ENCODE measurements at regions not wholly inside any gene's neighbourhood (a gene's known extent, or its start where the extent isn't known, plus 50 kb on each side); places are given as distances from the start of the nearest gene placed in this dataset.

DNA sequence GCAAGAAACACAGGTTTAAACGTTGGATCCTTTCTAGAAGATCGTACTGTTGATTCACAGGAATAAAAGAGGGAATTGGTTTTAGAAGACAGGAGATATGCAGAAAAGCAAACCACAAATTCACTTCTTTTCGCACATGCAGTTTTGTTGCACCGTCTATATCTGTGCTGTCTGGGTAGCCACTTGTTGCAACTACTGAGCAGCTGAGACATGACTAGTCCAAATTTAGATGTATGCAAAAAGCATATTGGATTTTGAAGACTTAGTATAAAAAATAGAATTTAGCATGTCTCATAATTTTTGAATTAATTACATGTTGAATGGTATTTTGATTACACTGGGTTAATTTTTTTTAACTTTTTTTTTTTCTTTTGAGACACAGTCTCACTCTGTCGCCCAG, 176.3 kb downstream of the KLF12 start:
- Histone ChIP-seq H3K9me3 (replicated peaks; ENCODE audit: control insufficient read depth, low read depth, low read length) (peaks cover 2% of the 10 kb centered on the region), H3K4me1 (ENCODE audit: control insufficient read depth, insufficient read depth, low read length) (no peaks in the 10 kb centered on the region), H3K36me3 (ENCODE audit: control insufficient read depth, insufficient read depth, low read length) (no peaks in the 10 kb centered on the region), H3K4me3 (ENCODE audit: low read length) (no peak overlapping the region), H3K27me3 (ENCODE audit: control insufficient read depth, insufficient read depth, low read length) (no peaks in the 10 kb centered on the region), H3K27ac (ENCODE audit: low read length) (no peak overlapping the region)
- no peak for DNase-seq
- WGBS (ENCODE audit: insufficient coverage), result 86% methylated on average over 2 of the region's 5 CpGs

DNA sequence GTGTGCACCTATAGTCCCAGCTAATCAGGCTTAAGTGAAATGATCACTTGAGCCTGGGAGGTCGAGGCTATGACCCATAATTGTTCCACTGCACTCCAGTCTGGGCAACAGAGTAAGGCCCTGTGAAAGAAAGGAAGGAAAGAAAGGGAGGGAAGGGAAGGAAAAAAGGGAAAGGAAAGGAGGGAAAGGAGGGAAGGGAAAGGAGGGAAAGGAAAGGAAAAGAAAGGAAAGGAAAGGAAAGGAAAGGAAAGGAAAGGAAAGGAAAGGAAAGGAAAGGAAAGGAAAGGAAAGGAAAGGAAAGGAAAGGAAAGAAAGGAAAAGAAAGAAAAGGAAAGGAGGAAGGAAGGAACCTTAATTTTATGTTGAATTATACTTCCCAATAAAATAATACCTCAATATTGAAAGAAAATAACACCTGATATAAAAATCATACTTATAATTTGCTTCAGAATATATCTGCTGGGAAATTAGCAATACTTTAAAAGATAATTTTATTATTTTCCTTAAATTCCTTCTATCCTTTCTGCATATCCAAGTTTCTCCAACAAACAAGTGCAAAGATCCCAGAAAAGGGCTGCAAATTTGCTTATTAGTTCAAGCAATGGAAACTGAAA, 177.3 kb downstream of the KLF12 start:
- Histone ChIP-seq H3K4me3 (ENCODE audit: low read length) (no peak overlapping the region), H3K27me3 (ENCODE audit: control insufficient read depth, insufficient read depth, low read length) (no peaks in the 10 kb centered on the region), H3K9me3 (replicated peaks; ENCODE audit: control insufficient read depth, low read depth, low read length) (peaks cover 2% of the 10 kb centered on the region), H3K36me3 (ENCODE audit: control insufficient read depth, insufficient read depth, low read length) (no peaks in the 10 kb centered on the region), H3K27ac (ENCODE audit: low read length) (no peak overlapping the region), H3K4me1 (ENCODE audit: control insufficient read depth, insufficient read depth, low read length) (no peaks in the 10 kb centered on the region)
- 86% methylated on average over 1 of the region's 1 CpG for WGBS (ENCODE audit: insufficient coverage)
- DNase-seq, result no peak

DNA sequence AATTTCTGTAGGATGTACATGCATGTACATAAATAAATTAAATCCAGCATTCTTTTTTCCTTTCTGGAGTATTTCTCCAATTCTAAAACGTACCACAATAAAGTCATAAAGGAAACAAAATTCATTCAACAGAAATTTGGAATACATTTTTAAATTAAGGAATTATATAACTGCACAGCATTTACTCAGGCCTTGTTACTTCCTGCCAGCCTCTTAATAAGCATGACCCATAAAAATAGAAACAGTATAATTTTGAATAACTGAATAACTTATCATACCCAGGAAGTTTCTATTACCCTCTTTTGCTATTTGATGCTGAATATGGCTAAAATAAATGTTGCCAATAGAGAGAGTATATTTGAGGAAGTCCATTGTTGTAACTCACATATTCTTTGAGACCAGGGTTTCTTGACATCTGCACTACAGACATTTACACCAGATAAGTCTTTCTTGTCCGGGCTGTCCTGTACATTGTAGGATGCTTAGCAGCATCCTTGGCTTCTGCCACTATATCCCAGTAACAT, 178.2 kb downstream of the KLF12 start:
- Histone ChIP-seq H3K36me3 (ENCODE audit: control insufficient read depth, insufficient read depth, low read length) (no peaks in the 10 kb centered on the region), H3K4me1 (ENCODE audit: control insufficient read depth, insufficient read depth, low read length) (no peaks in the 10 kb centered on the region), H3K4me3 (ENCODE audit: low read length) (no peak overlapping the region), H3K27me3 (ENCODE audit: control insufficient read depth, insufficient read depth, low read length) (no peaks in the 10 kb centered on the region), H3K9me3 (replicated peaks; ENCODE audit: control insufficient read depth, low read depth, low read length) (no peaks in the 10 kb centered on the region), H3K27ac (ENCODE audit: low read length) (no peak overlapping the region)
- no CpG with 5 or more reads among the region's 2 CpGs for WGBS (ENCODE audit: insufficient coverage)
- no peak for DNase-seq

DNA sequence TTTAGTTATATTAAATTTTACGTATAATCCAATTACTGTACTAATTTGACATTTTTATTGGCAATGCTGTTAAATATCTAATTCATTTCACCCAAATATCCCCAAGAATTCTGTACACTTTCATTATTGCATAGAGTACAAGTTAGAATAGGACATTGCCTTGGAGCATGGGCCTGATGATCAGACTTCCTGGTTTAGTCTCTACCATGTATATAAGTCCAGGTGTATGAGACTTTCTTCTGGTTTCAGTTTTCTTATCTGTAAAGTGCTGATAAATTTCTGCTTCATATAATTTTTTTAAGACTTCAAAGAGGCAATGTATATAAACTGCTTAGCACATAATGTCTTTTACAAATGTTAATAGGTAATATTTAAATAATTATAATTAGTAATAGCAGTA, 179.4 kb downstream of the KLF12 start:
- Histone ChIP-seq H3K4me1 (ENCODE audit: control insufficient read depth, insufficient read depth, low read length) (peaks cover 9% of the 10 kb centered on the region), H3K36me3 (ENCODE audit: control insufficient read depth, insufficient read depth, low read length) (no peaks in the 10 kb centered on the region), H3K9me3 (replicated peaks; ENCODE audit: control insufficient read depth, low read depth, low read length) (no peaks in the 10 kb centered on the region), H3K27me3 (ENCODE audit: control insufficient read depth, insufficient read depth, low read length) (no peaks in the 10 kb centered on the region), H3K4me3 (ENCODE audit: low read length) (no peak overlapping the region), H3K27ac (ENCODE audit: low read length) (no peak overlapping the region)
- DNase-seq, result no peak
- no CpG with 5 or more reads among the region's 1 CpG for WGBS (ENCODE audit: insufficient coverage)

DNA sequence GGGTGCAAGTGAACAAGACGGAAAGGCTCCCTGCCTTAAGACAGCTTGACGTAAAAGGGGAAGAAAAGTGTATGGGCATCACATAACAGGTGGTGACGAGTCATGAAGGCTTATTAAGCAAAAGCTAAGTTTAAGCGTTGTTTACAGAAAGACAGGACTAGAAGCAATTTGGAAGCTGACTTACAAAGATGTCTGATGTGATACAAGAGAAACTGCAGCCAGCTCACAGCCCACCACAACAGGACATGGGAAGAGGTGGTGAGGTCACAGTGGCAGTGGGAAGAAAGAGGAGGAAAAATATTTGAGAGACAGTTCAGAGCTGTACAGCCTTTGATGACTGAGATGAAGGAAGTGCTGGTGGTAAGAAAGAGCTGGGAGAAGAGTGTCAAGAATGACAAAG, 181.6 kb downstream of the KLF12 start:
- H3K36me3 ChIP-seq (ENCODE audit: control insufficient read depth, insufficient read depth, low read length), result no peaks in the 10 kb centered on the region
- H3K9me3 ChIP-seq (replicated peaks; ENCODE audit: control insufficient read depth, low read depth, low read length), result no peaks in the 10 kb centered on the region
- DNase-seq, result no peak
- no peak overlapping the region for H3K27ac ChIP-seq (ENCODE audit: low read length)
- H3K4me1 ChIP-seq (ENCODE audit: control insufficient read depth, insufficient read depth, low read length), result peaks cover 9% of the 10 kb centered on the region
- WGBS (ENCODE audit: insufficient coverage), result 84% methylated on average over 4 of the region's 4 CpGs
- no peaks in the 10 kb centered on the region for H3K27me3 ChIP-seq (ENCODE audit: control insufficient read depth, insufficient read depth, low read length)
- no peak overlapping the region for H3K4me3 ChIP-seq (ENCODE audit: low read length)

DNA sequence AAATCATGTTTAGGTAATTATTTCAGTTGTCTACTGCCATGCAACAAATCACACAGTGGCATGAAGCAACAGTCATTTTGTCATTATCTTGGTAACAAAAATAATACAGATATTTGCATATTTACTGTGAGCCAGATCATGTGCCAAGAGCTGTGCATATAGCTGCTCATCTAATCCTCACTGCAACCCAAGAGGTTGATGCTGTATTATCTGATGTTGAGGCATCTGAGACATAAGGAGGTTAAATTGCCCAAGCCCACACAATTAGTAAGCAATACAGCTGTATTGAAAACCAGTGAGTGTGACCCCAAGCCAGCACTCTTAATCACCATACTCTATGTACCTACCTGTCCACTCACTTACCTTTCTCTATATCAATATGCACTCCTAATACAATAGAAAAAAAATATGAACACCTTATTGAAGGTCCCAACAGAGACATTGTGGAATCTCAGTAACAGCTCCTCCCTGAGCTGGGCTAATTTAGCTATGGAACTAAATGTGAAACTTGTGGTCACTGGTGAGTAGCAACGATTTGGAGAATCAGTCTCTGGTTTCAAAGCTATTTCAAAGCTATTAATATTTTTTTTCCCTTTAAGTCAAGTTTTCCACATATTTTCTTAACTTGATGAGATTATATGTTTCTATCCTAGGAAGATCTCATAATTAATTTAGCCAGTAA, 185.2 kb downstream of the KLF12 start:
- no peak for DNase-seq
- no peaks in the 10 kb centered on the region for H3K36me3 ChIP-seq (ENCODE audit: control insufficient read depth, insufficient read depth, low read length)
- no peak overlapping the region for H3K4me3 ChIP-seq (ENCODE audit: low read length)
- no peaks in the 10 kb centered on the region for H3K9me3 ChIP-seq (replicated peaks; ENCODE audit: control insufficient read depth, low read depth, low read length)
- H3K27me3 ChIP-seq (ENCODE audit: control insufficient read depth, insufficient read depth, low read length), result no peaks in the 10 kb centered on the region
- peaks cover 12% of the 10 kb centered on the region for H3K4me1 ChIP-seq (ENCODE audit: control insufficient read depth, insufficient read depth, low read length)
- no peak overlapping the region for H3K27ac ChIP-seq (ENCODE audit: low read length)
- WGBS (ENCODE audit: insufficient coverage), result no CpG with 5 or more reads among the region's 1 CpG

DNA sequence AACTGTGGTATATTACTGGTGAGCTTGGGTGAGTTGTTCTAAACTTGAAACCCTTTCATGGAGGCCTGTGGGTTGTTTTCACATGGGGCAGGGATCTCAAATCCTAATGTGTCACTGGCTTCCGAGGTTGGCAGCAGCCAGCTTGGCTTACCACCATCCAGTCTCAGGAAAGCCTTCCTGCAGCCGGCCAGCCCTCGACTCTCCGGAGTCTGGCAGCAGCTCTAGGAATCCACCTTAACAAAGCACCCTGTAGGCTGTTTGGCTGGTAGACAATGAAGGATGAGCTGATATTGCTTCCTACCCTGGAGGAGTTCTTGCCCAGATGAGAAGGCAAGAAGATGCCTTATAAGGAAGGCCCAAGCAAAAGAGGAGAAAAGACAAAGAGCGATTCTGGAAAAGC, 188.3 kb downstream of the KLF12 start:
- Histone ChIP-seq H3K4me3 (ENCODE audit: low read length) (no peak overlapping the region), H3K36me3 (ENCODE audit: control insufficient read depth, insufficient read depth, low read length) (no peaks in the 10 kb centered on the region), H3K4me1 (ENCODE audit: control insufficient read depth, insufficient read depth, low read length) (peaks cover 12% of the 10 kb centered on the region), H3K9me3 (replicated peaks; ENCODE audit: control insufficient read depth, low read depth, low read length) (no peaks in the 10 kb centered on the region), H3K27me3 (ENCODE audit: control insufficient read depth, insufficient read depth, low read length) (no peaks in the 10 kb centered on the region), H3K27ac (ENCODE audit: low read length) (no peak overlapping the region)
- no CpG with 5 or more reads among the region's 5 CpGs for WGBS (ENCODE audit: insufficient coverage)
- DNase-seq, result peak; percentile 64

DNA sequence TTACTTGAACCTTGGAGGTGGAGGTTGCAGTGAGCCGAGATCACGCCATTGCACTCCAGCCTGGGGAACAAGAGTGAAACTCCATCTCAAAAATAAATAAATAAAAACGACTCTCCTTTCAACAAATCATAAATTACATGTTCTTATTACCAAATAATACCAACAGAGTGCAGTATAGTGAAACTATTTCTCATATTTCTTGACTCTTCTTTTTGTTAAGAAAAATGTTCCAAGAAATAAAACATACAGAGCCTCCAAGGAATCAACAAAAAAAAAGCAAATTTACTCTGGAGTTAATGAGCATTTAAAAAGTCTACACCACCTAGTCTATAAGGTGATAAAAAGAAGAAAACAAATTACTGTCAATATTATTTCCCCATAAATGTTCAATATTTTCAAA, 188.8 kb downstream of the KLF12 start:
- peaks cover 7% of the 10 kb centered on the region for H3K4me1 ChIP-seq (ENCODE audit: control insufficient read depth, insufficient read depth, low read length)
- H3K4me3 ChIP-seq (ENCODE audit: low read length), result no peak overlapping the region
- no peaks in the 10 kb centered on the region for H3K36me3 ChIP-seq (ENCODE audit: control insufficient read depth, insufficient read depth, low read length)
- H3K27me3 ChIP-seq (ENCODE audit: control insufficient read depth, insufficient read depth, low read length), result no peaks in the 10 kb centered on the region
- WGBS (ENCODE audit: insufficient coverage), result no CpG with 5 or more reads among the region's 3 CpGs
- H3K9me3 ChIP-seq (replicated peaks; ENCODE audit: control insufficient read depth, low read depth, low read length), result no peaks in the 10 kb centered on the region
- DNase-seq, result peak; percentile 63
- H3K27ac ChIP-seq (ENCODE audit: low read length), result no peak overlapping the region

DNA sequence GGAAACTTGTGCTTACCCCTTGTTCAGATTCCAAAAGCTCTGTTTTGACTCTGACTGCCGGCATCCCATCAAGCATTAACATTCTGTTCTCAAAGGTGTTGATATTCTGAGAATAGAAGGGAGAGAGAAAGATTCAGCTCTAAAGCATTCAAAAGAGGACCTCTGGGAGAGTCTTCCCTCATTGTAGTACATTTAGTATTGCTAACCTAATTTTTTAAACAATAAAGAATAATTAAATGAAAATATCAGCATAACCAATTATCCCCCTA, 190.3 kb downstream of the KLF12 start:
- Histone ChIP-seq H3K36me3 (ENCODE audit: control insufficient read depth, insufficient read depth, low read length) (no peaks in the 10 kb centered on the region), H3K4me1 (ENCODE audit: control insufficient read depth, insufficient read depth, low read length) (peaks cover 4% of the 10 kb centered on the region), H3K27ac (ENCODE audit: low read length) (no peak overlapping the region), H3K4me3 (ENCODE audit: low read length) (no peak overlapping the region), H3K27me3 (ENCODE audit: control insufficient read depth, insufficient read depth, low read length) (no peaks in the 10 kb centered on the region), H3K9me3 (replicated peaks; ENCODE audit: control insufficient read depth, low read depth, low read length) (no peaks in the 10 kb centered on the region)
- DNase-seq, result no peak
- WGBS (ENCODE audit: insufficient coverage), result no CpG with 5 or more reads among the region's 1 CpG

DNA sequence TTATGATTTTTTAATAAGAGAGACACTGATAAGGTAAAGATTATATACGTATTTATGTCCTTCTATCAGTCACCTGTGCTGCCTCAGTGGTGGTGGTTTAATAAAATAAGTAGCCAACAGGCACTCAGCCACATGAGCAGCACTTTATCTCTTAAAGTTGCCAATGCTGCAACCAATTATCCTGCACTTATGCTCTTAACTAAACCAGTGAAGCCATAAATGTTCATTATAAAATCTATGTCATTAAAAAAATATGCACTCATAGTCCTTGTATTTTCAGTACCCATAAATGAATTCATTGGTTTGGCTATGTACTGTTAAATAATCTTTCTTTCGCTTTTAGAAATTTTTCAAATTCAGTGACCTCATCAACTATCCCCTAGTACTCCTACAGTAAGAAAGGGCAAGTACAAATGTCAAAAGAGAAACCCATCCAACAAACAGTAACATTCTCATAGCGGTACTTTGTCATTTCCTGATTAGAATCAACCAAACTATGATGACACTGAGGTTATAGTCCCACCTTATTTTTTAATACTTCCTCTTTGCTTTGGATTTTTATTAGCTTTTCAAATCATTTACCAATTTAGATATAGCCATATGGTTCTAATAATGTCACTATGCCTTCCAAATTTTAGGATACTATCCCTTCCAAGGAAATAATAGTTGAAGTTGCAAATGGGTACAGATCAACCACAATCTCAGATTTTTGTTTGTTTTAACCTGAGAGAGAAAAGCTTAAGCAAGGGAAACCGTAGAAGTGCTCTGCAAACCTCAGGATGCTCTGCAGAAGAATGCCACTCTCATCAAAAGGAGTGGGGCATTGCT, 190.9 kb downstream of the KLF12 start:
- no peaks in the 10 kb centered on the region for H3K36me3 ChIP-seq (ENCODE audit: control insufficient read depth, insufficient read depth, low read length)
- no peaks in the 10 kb centered on the region for H3K27me3 ChIP-seq (ENCODE audit: control insufficient read depth, insufficient read depth, low read length)
- H3K4me1 ChIP-seq (ENCODE audit: control insufficient read depth, insufficient read depth, low read length), result peaks cover 4% of the 10 kb centered on the region
- 50% methylated on average over 1 of the region's 4 CpGs for WGBS (ENCODE audit: insufficient coverage)
- H3K4me3 ChIP-seq (ENCODE audit: low read length), result no peak overlapping the region
- DNase-seq, result no peak
- H3K27ac ChIP-seq (ENCODE audit: low read length), result no peak overlapping the region
- no peaks in the 10 kb centered on the region for H3K9me3 ChIP-seq (replicated peaks; ENCODE audit: control insufficient read depth, low read depth, low read length)

All from muscle of leg (tissue), 3 donors.